GM12878 (cell line): ENCODE measurements at regions not wholly inside any gene's neighbourhood (a gene's known extent, or its start where the extent isn't known, plus 50 kb on each side); places are given as distances from the start of the nearest gene placed in this dataset.

Experiments
- ATAC-seq: fragments of 200-7000 bp; cut with Tn5 transposase; 3 replicates; pipeline ENCODE4 v1.9.1; 2020; ENCODE audit warnings: mild to moderate bottlenecking, moderate library complexity
- BruUV-seq: library from RNA; stranded (reverse); fragments of 400-500 nt; replicated peaks from 2 replicates; lab custom pipeline; 2021; lab: Mats Ljungman, UMichigan
- CTCF ChIA-PET: fragments of 300-600 bp; sonication (Branson Sonifier 250); formaldehyde crosslinking; extraction: SDS; loops from one replicate; lab custom pipeline; 2021; ENCODE audit warnings: inconsistent platforms; lab: Yijun Ruan, JAX
- POLR2A ChIA-PET: fragments of 350-600 bp; formaldehyde crosslinking; extraction: SDS; loops from one replicate; lab custom pipeline; 2021; ENCODE audit warnings: inconsistent platforms; lab: Charles Lee
- RAD21 ChIA-PET: fragments of 300-600 bp; sonication (Branson Sonifier 250); formaldehyde crosslinking; loops from one replicate; lab custom pipeline; 2023; ENCODE audit warnings: antibody characterized with exemption; ENCODE audit not compliant: unreplicated experiment; lab: Charles Lee
- SMC1A ChIA-PET: fragments of 300-600 bp; sonication (Branson Sonifier 250); formaldehyde crosslinking; loops from one replicate; lab custom pipeline; 2023; ENCODE audit not compliant: unreplicated experiment, uncharacterized antibody; lab: Charles Lee
- DNase-seq: peaks from one replicate; pipeline ENCODE4 v3.0.0-alpha.2; 2011; ENCODE audit warnings: low read depth, low spot score
- FAIRE-seq: peaks from 3 replicates; lab custom pipeline; 2011; peaks lifted over from hg19 to GRCh38; lab: Jason Lieb, UNC
- H2AFZ ChIP-seq: 2 replicates; pipeline ENCODE4 v1.6.0; 2011; ENCODE audit warnings: low read depth, low read length, control low read depth; ENCODE audit not compliant: control insufficient read depth
- H3K27ac ChIP-seq: 2 replicates; pipeline ENCODE4 v1.5.1; 2011; ENCODE audit warnings: control low read depth; ENCODE audit not compliant: control insufficient read depth, insufficient read depth
- H3K27me3 ChIP-seq, 2 experiments: replicated peaks in 1 of 2; 2 replicates each; pipeline versions ENCODE4 v1.6.0 to v1.6.1; 2011; ENCODE audit warnings: low read length in 1 of 2; ENCODE audit not compliant: control insufficient read depth in 2 of 2, insufficient read depth in 2 of 2
- H3K36me3 ChIP-seq, 2 experiments: 2 replicates each; pipeline ENCODE4 v1.5.1; 2011; ENCODE audit warnings: low read length in 1 of 2; ENCODE audit not compliant: control insufficient read depth in 2 of 2, insufficient read depth in 2 of 2
- H3K4me1 ChIP-seq: 2 replicates; pipeline ENCODE4 v1.6.1; 2011; ENCODE audit warnings: mild to moderate bottlenecking, low read length, moderate library complexity, mixed read lengths; ENCODE audit not compliant: control insufficient read depth, insufficient read depth
- H3K4me2 ChIP-seq: 2 replicates; pipeline ENCODE4 v1.6.0; 2011; ENCODE audit warnings: control low read depth; ENCODE audit not compliant: control insufficient read depth, insufficient read depth
- H3K4me3 ChIP-seq: fragments of 200-600 bp; sonication (generic); 2 replicates; pipeline ENCODE4 v1.5.1; 2016
- H3K79me2 ChIP-seq: 2 replicates; pipeline ENCODE4 v1.6.0; 2011; ENCODE audit warnings: low read length; ENCODE audit not compliant: control insufficient read depth, insufficient read depth
- H3K9ac ChIP-seq: 2 replicates; pipeline ENCODE4 v1.8.0; 2011; ENCODE audit warnings: low read length, control low read depth, mixed read lengths; ENCODE audit not compliant: control insufficient read depth, insufficient read depth
- H3K9me3 ChIP-seq: replicated peaks from 3 replicates; pipeline ENCODE4 v1.5.1; 2011; ENCODE audit warnings: mild to moderate bottlenecking, low read length; ENCODE audit not compliant: control insufficient read depth, insufficient read depth
- H4K20me1 ChIP-seq: 2 replicates; pipeline ENCODE4 v1.6.0; 2011; ENCODE audit not compliant: control insufficient read depth, insufficient read depth
- NFXL1 ChIP-seq: fragments of 450-650 bp; IDR thresholded peaks from 2 replicates; pipeline ENCODE4 v1.6.1; 2017; ENCODE audit warnings: antibody characterized with exemption, mild to moderate bottlenecking, borderline replicate concordance
- RBBP5 ChIP-seq: fragments of 200-600 bp; sonication (generic); conservative IDR thresholded peaks from 2 replicates; pipeline ENCODE4 v1.6.1; 2016
- RCOR1 ChIP-seq: conservative IDR thresholded peaks from 2 replicates; pipeline ENCODE4 v1.6.1; 2012; ENCODE audit warnings: low read depth, low read length, improper control_type of control experiment
- SRF ChIP-seq, 2 experiments: IDR thresholded peaks; 2 replicates each; pipeline ENCODE4 v1.6.1; 2011; ENCODE audit warnings: low read depth in 2 of 2, low read length in 2 of 2, mild to moderate bottlenecking in 1 of 2, moderate library complexity in 1 of 2
- TAF1 ChIP-seq: IDR thresholded peaks from 2 replicates; pipeline ENCODE4 v1.6.1; 2011; ENCODE audit warnings: mild to moderate bottlenecking, low read depth, low read length, borderline replicate concordance
- ZNF384 ChIP-seq: IDR thresholded peaks from 2 replicates; pipeline ENCODE4 v1.6.1; 2012; ENCODE audit warnings: low read depth, mild to moderate bottlenecking, low read length, improper control_type of control experiment, borderline replicate concordance
- WGBS: methylation state at CpG from one replicate; pipeline ENCODE4 v1.1.6; 2016; ENCODE audit warnings: low lambda C conversion rate; ENCODE audit not compliant: insufficient replicate concordance, insufficient coverage; ENCODE audit errors: missing lambda C conversion rate; 5-methylcytosine and 5-hydroxymethylcytosine counted together
- in situ Hi-C: fragments of 300-500 bp; cut with MboI; formaldehyde crosslinking; loops from 9 replicates; pipeline ENCODE4 v1.14.3; 2018; ENCODE audit warnings: mixed read lengths
- intact Hi-C: fragments of 100-400 bp; cut with micrococcal nuclease; formaldehyde crosslinking; loops from one replicate; pipeline ENCODE4 v1.14.2; 2022; ENCODE audit not compliant: unreplicated experiment
- TF ChIP-seq, protein P1 (sequence below): IDR thresholded peaks from 2 replicates; pipeline ENCODE4 v1.6.1; 2012; ENCODE audit warnings: low read depth, low read length, improper control_type of control experiment

- DNase-seq, result no peak
- Histone ChIP-seq H3K27ac (no peak overlapping the region), H3K36me3 (no peaks in the 10 kb centered on the region), H3K79me2 (no peaks in the 10 kb centered on the region), H4K20me1 (no peaks in the 10 kb centered on the region), H3K9ac (no peak overlapping the region), H3K4me1 (no peaks in the 10 kb centered on the region)
- intact Hi-C loops, result no loop called here
- no peak for FAIRE-seq
- POLR2A ChIA-PET, result no interaction called here
- ATAC-seq, result no peak
- TF ChIP-seq NFXL1 (no peak), RCOR1 (no peak), ZNF384 (no peak), RBBP5 (no peak), SRF (IDR thresholded peaks at IDR 0.05; ENCODE audit: low read depth in 2 of 2, low read length in 2 of 2) (no peak), TAF1 (no peak)
- TF ChIP-seq, protein P1, sequence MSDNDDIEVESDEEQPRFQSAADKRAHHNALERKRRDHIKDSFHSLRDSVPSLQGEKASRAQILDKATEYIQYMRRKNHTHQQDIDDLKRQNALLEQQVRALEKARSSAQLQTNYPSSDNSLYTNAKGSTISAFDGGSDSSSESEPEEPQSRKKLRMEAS, result no peak
- TF ChIP-seq, all 136 proteins: peak for 0
- Histone ChIP-seq H3K9me3 (no peaks in the 10 kb centered on the region), H3K27me3 (no peaks in the 10 kb centered on the region), H3K4me2 (no peak overlapping the region), H2AFZ (no peak overlapping the region), H3K4me3 (no peak overlapping the region)
- ChIA-PET CTCF (no interaction called here), SMC1A (no interaction called here), RAD21 (no interaction called here)
- in situ Hi-C loops, result no loop called here
- 0% methylated on average over 1 of the region's 1 CpG for WGBS
- no TSS peak for BruUV-seq
Measured at GRCh38 chr19:30608471-30608870, 236.3 kb downstream of the ZNF536 start.
